ENCODE measurements at regions not wholly inside any gene's neighbourhood (a gene's known extent, or its start where the extent isn't known, plus 50 kb on each side); places are given as distances from the start of the nearest gene placed in this dataset.

DNA sequence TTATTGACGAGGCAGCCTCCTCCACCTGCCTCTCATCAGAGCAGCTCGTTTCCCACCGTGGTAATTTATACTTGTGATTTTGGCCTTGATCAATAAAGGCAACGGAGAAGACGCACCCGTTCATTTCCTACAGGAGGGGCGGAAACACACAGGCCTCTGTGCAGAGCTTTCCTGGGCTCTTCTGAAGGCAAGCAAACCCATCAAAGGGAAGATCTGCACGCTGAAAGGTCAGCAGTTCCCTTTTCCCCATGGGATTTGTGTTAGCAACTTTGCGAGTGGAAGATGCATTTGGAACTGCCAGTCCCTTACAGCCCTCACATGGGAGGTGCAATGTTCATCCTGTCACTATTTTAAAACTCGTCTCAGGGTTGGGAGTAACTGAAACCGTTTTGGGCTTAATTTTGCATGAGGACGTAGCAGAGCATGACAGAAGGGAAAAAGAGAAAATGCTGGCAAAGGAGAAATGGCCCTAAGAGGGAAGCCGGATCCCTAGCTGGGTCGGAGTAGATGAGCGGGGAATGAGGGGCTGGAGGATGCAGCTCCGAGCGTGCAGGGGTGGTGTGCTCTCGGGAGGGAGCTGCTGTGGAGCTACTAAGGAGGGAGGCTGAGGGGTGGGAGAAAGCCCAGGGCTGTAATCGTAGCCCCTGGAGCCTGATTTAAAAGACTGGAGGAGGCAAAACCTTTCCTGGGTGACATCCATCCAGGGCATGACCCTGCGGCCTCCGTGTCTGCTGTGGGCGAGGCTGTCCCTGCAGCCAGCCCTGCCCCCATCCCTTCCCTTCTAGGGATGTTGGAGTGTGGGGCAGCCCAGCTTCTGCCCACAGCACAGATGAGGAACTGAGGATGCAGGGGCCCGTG is 111.1 kb upstream of the FAM20C start:
- Histone ChIP-seq H3K4me1 (no peaks in the 10 kb centered on the region), H3K36me3 (replicated peaks) (no peaks in the 10 kb centered on the region), H3K9me3 (no peaks in the 10 kb centered on the region), H3K27me3 (ENCODE audit: low read depth) (no peaks in the 10 kb centered on the region), H3K4me3 (no peak overlapping the region)
- in situ Hi-C loops (cut with MboI; ENCODE audit: low sequenced_read_pairs): no loop called here
- DNase-seq (ENCODE audit: low spot score in 2 of 2): no peak

- no peaks in the 10 kb centered on the region for H3K36me3 ChIP-seq (replicated peaks)
- in situ Hi-C loops (cut with MboI; ENCODE audit: low sequenced_read_pairs): no loop called here
- DNase-seq (ENCODE audit: low spot score in 2 of 2): no peak
- H3K4me3 ChIP-seq: no peak overlapping the region
- H3K27me3 ChIP-seq (ENCODE audit: low read depth): no peaks in the 10 kb centered on the region
- no peaks in the 10 kb centered on the region for H3K9me3 ChIP-seq
- no peaks in the 10 kb centered on the region for H3K4me1 ChIP-seq
Measured at GRCh38 chr7:81926-82756, 110.2 kb upstream of the FAM20C start.

- Histone ChIP-seq H3K4me1 (no peaks in the 10 kb centered on the region), H3K4me3 (no peak overlapping the region), H3K36me3 (replicated peaks) (no peaks in the 10 kb centered on the region), H3K27me3 (ENCODE audit: low read depth) (no peaks in the 10 kb centered on the region), H3K9me3 (no peaks in the 10 kb centered on the region)
- DNase-seq (ENCODE audit: low spot score in 2 of 2): no peak
- in situ Hi-C loops (cut with MboI; ENCODE audit: low sequenced_read_pairs): no loop called here
Measured at GRCh38 chr7:82757-83155, 109.6 kb upstream of the FAM20C start.

DNA sequence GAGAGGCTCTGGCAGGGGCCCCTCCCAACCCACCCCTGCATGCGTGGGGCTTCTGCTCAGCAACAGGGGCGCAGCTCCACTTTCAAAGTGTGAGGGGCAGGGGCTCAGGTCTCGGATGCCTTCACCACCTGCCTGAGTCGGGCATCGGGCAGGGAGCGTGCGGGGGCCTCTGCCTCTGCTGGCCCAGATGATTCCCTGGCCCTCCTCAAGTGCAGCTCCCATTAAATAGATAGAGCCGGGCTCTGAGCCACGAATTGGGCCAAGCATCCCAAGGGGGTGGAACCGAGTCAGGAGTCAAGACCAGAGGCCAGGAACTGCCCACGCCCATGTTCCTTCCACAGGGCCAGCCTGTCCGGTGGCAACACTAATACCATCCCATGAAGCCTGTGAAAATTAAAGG is 108.9 kb upstream of the FAM20C start:
- H3K36me3 ChIP-seq (replicated peaks): no peaks in the 10 kb centered on the region
- H3K4me1 ChIP-seq: no peaks in the 10 kb centered on the region
- H3K4me3 ChIP-seq: no peak overlapping the region
- in situ Hi-C loops (cut with MboI; ENCODE audit: low sequenced_read_pairs): no loop called here
- H3K9me3 ChIP-seq: no peaks in the 10 kb centered on the region
- no peak for DNase-seq (ENCODE audit: low spot score in 2 of 2)
- no peaks in the 10 kb centered on the region for H3K27me3 ChIP-seq (ENCODE audit: low read depth)

DNA sequence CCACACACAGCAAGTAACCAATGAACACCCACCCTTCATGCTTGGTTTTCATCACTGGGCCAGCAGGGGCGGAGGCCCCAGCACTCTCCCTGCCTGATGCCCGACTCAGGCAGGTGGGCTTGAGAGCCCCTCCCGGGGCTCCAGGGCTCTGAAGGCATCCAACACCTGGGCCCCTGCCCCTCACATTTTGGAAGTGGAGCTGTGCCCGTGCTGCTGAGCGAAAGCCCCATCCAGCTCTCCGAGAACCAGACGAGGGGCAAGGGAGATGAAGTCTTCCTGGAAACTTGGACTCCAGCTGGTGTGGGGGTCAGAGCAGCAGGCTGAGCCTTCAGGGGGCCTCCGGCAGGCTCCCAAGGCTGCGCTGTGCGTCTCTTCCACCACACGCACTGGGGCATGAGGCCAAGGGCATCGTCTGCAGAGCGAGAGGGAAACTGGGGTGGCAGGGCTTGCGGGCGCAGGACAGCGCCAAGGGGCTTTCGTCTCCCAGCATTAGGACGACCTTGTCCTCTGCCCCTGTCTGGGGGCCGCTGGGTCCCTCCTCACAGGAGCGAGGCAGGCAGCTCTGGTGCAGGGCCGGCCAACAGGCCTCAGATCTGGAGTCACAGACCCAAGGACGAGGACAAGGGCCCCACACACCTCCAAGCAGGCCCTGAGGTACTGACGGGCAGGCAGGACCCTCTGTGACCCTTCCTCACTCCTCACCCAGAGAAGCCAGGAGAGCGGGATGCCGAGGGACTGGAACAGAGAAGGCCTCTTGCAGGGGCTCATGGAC is 108.3 kb upstream of the FAM20C start:
- no peak for DNase-seq (ENCODE audit: low spot score in 2 of 2)
- in situ Hi-C loops (cut with MboI; ENCODE audit: low sequenced_read_pairs): no loop called here
- Histone ChIP-seq H3K4me3 (no peak overlapping the region), H3K9me3 (no peaks in the 10 kb centered on the region), H3K27me3 (ENCODE audit: low read depth) (no peaks in the 10 kb centered on the region), H3K36me3 (replicated peaks) (no peaks in the 10 kb centered on the region), H3K4me1 (no peaks in the 10 kb centered on the region)

DNA sequence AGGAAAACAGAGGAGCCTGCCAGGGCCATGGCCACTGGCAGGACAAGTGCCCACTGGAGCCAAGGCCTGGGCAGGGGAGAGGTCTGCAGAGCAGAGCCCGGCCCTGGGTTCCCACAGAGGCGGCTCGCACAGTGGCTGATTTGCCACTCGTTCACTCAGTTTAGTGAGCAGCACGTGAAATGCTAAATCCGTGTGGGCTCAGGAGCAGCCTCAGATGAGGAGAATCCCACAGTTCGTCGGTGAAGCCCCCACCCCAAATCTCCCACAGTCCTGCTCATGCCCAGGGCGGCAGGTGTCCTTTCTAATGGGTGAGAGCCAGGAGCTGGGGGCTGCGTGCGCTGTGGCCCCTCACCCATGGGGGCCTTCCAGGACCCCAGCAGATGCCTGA is 107.7 kb upstream of the FAM20C start:
- Histone ChIP-seq H3K4me1 (no peaks in the 10 kb centered on the region), H3K4me3 (no peak overlapping the region), H3K36me3 (replicated peaks) (no peaks in the 10 kb centered on the region), H3K9me3 (no peaks in the 10 kb centered on the region), H3K27me3 (ENCODE audit: low read depth) (no peaks in the 10 kb centered on the region)
- in situ Hi-C loops (cut with MboI; ENCODE audit: low sequenced_read_pairs): no loop called here
- no peak for DNase-seq (ENCODE audit: low spot score in 2 of 2)

- Histone ChIP-seq H3K4me1 (no peaks in the 10 kb centered on the region), H3K4me3 (no peak overlapping the region), H3K27me3 (ENCODE audit: low read depth) (no peaks in the 10 kb centered on the region), H3K9me3 (no peaks in the 10 kb centered on the region), H3K36me3 (replicated peaks) (no peaks in the 10 kb centered on the region)
- in situ Hi-C loops (cut with MboI; ENCODE audit: low sequenced_read_pairs): no loop called here
- no peak for DNase-seq (ENCODE audit: low spot score in 2 of 2)
Measured at GRCh38 chr7:85074-85882, 107.1 kb upstream of the FAM20C start.

DNA sequence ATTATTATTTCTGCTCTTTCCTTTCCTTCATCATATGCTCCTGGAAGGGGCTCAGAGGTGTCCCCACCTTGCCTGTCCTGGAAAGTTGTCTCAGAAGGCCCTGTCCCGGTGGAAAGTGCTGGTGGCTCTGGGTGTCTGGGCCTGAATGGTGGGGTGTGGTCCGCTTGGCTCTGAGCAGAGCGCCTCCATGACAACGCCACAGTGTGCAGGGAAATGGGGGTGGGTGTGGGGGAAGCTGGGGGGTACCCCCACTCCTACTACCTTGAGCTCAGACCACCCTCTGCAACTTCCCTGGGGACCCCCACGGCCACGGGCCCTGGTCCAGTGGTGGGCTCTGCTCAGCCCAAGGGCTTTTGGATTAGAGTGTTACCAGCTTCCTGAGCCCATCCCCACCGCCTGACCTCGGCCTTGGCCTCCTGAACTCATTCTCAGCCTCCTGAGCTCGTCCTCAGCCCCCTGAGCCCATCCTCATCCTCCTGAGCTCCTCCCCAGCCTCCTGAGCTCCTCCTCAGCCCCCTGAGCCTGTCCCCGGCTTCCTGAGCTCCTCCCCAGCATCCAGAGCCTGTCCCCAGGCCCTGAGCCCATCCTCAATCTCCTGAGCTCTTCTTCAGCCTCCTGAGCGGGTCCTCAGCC is 106.4 kb upstream of the FAM20C start:
- Histone ChIP-seq H3K4me3 (no peak overlapping the region), H3K4me1 (no peaks in the 10 kb centered on the region), H3K27me3 (ENCODE audit: low read depth) (no peaks in the 10 kb centered on the region), H3K9me3 (no peaks in the 10 kb centered on the region), H3K36me3 (replicated peaks) (no peaks in the 10 kb centered on the region)
- in situ Hi-C loops (cut with MboI; ENCODE audit: low sequenced_read_pairs): no loop called here
- no peak for DNase-seq (ENCODE audit: low spot score in 2 of 2)

GRCh38 chr7:86629-87028 is 105.7 kb upstream of the FAM20C start:
- DNase-seq (ENCODE audit: low spot score in 2 of 2): no peak
- no peaks in the 10 kb centered on the region for H3K9me3 ChIP-seq
- no peak overlapping the region for H3K4me3 ChIP-seq
- no peaks in the 10 kb centered on the region for H3K4me1 ChIP-seq
- in situ Hi-C loops (cut with MboI; ENCODE audit: low sequenced_read_pairs): no loop called here
- no peaks in the 10 kb centered on the region for H3K36me3 ChIP-seq (replicated peaks)
- no peaks in the 10 kb centered on the region for H3K27me3 ChIP-seq (ENCODE audit: low read depth)

DNA sequence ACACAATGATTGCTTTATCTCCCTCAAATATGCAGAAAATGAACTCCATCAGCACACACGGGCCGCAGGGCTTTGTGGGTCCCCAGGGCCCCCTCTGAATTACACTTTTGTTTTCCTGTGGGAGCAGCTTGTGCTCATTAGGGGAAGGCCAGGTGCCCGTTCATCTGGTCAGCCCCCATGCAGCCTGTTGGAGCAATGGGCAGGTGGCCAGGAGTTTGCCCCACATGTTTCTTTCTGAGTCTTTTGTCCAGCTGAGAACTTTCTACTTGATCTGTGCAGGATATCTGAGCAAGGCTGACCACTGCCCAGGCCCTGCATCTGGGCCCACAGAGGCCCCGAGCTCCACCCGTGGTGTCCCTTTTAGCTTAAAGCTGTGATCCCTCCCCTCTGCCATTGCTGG is 105.3 kb upstream of the FAM20C start:
- Histone ChIP-seq H3K4me1 (no peaks in the 10 kb centered on the region; the same call in 1 of the 2 replicates), H3K9me3 (no peaks in the 10 kb centered on the region), H3K4me3 (no peak overlapping the region), H3K27me3 (ENCODE audit: low read depth) (no peaks in the 10 kb centered on the region), H3K36me3 (replicated peaks) (no peaks in the 10 kb centered on the region)
- in situ Hi-C loops (cut with MboI; ENCODE audit: low sequenced_read_pairs): no loop called here
- DNase-seq (ENCODE audit: low spot score in 2 of 2): no peak

- DNase-seq (ENCODE audit: low spot score in 2 of 2): no peak
- H3K9me3 ChIP-seq: no peaks in the 10 kb centered on the region
- in situ Hi-C loops (cut with MboI; ENCODE audit: low sequenced_read_pairs): no loop called here
- H3K36me3 ChIP-seq (replicated peaks): no peaks in the 10 kb centered on the region
- H3K27me3 ChIP-seq (ENCODE audit: low read depth): no peaks in the 10 kb centered on the region
- no peaks in the 10 kb centered on the region; the same call in 1 of the 2 replicates for H3K4me1 ChIP-seq
- H3K4me3 ChIP-seq: no peak overlapping the region
Measured at GRCh38 chr7:87671-88070, 104.7 kb upstream of the FAM20C start.

DNA sequence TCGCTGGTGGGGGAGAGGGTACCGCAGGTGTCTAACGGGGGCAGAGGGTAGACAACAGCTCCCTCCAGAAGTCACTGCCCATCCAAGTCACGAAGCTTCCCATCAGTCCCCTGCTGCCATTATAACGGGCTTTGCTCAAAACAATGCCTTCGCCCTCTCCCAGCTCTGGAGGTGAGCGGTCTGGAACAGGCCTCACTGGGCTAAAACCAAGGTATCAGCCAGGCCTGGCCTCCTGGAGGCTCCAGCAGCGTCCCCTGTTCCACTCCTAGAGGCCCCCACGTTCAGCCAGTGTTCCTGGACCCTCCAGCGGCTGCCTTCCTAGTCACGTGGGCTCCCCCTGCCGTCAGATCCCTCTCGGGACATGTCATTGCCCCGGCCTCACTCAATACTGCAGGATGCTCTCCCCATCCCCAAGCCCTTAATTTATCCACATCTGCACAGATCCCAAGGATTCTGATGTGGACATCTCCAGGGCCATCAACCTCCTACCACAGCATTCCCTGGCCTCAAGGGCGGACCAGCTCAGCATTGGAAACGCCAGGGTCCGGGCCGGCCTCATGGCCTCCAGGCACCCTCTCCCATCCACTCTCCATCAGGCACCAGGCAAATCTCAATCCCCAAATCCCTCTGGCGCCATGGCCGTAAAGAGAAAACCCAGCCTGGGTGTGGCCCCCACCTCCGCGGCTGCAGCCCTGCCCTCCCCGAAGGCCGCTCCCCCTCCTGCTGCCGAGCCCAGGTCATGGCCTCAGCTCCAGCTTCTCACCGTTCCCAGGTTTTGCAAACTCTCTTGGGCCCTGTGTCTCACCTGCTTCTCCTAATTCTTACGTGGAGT is 104.1 kb upstream of the FAM20C start:
- in situ Hi-C loops (cut with MboI; ENCODE audit: low sequenced_read_pairs): no loop called here
- Histone ChIP-seq H3K27me3 (ENCODE audit: low read depth) (no peaks in the 10 kb centered on the region), H3K4me1 (no peaks in the 10 kb centered on the region; the same call in 1 of the 2 replicates), H3K9me3 (no peaks in the 10 kb centered on the region), H3K36me3 (replicated peaks) (no peaks in the 10 kb centered on the region), H3K4me3 (no peak overlapping the region)
- DNase-seq (ENCODE audit: low spot score in 2 of 2): no peak

Data from HAP-1 (cell line).